Activated T-cell treated with anti-CD3 and anti-CD28 coated beads for 4 hours (primary cell): ENCODE measurements at regions not wholly inside any gene's neighbourhood (a gene's known extent, or its start where the extent isn't known, plus 50 kb on each side); places are given as distances from the start of the nearest gene placed in this dataset.
"Not testable (repeated sequence)": the region's sequence is repeated elsewhere in the genome, so short reads cannot be mapped to it uniquely, and the experiment has no call there.

ENCODE experiments used
- DNase-seq: peaks from one replicate; pipeline ENCODE4 v3.0.0-alpha.2; 2020

GRCh38 chr9:126190994-126191393, 135.6 kb upstream of the MVB12B start:
- not testable (repeated sequence) for DNase-seq

- no peak for DNase-seq
These were observed 127.8 kb upstream of the MVB12B start for GRCh38 chr9:126198854-126199253.

- DNase-seq = no peak
These were observed 123.3 kb upstream of the MVB12B start for GRCh38 chr9:126203313-126203712.

- no peak for DNase-seq
These were observed 122.4 kb upstream of the MVB12B start for GRCh38 chr9:126204197-126204596.

- DNase-seq = no peak
These were observed 121.9 kb upstream of the MVB12B start for GRCh38 chr9:126204708-126205225.

GRCh38 chr9:126205265-126205664, 121.4 kb upstream of the MVB12B start:
- DNase-seq = no peak

- DNase-seq = no peak
These were observed 120.7 kb upstream of the MVB12B start for GRCh38 chr9:126205845-126206498.

GRCh38 chr9:126207256-126207655, 119.4 kb upstream of the MVB12B start:
- DNase-seq = no peak

- DNase-seq = no peak
These were observed 118.3 kb upstream of the MVB12B start for GRCh38 chr9:126208216-126208758.

GRCh38 chr9:126211441-126212074, 115.1 kb upstream of the MVB12B start:
- no peak for DNase-seq

- no peak for DNase-seq
These were observed 111.1 kb upstream of the MVB12B start for GRCh38 chr9:126215486-126215885.

- no peak for DNase-seq
These were observed 109.8 kb upstream of the MVB12B start for GRCh38 chr9:126216826-126217225.

GRCh38 chr9:126217250-126217653, 109.4 kb upstream of the MVB12B start:
- DNase-seq = no peak

- DNase-seq = no peak
These were observed 108.8 kb upstream of the MVB12B start for GRCh38 chr9:126217797-126218196.

GRCh38 chr9:126218359-126219125, 108.1 kb upstream of the MVB12B start:
- DNase-seq = no peak

- DNase-seq = no peak
These were observed 107.5 kb upstream of the MVB12B start for GRCh38 chr9:126219166-126219565.

- no peak for DNase-seq
These were observed 107.0 kb upstream of the MVB12B start for GRCh38 chr9:126219648-126220063.

GRCh38 chr9:126221480-126221879, 105.1 kb upstream of the MVB12B start:
- no peak for DNase-seq

- no peak for DNase-seq
These were observed 104.2 kb upstream of the MVB12B start for GRCh38 chr9:126222363-126222834.

GRCh38 chr9:126222835-126223431, 103.7 kb upstream of the MVB12B start:
- DNase-seq = no peak

GRCh38 chr9:126223798-126224531, 102.7 kb upstream of the MVB12B start:
- no peak for DNase-seq
